ENCODE measurements at regions not wholly inside any gene's neighbourhood (a gene's known extent, or its start where the extent isn't known, plus 50 kb on each side); places are given as distances from the start of the nearest gene placed in this dataset.

DNA sequence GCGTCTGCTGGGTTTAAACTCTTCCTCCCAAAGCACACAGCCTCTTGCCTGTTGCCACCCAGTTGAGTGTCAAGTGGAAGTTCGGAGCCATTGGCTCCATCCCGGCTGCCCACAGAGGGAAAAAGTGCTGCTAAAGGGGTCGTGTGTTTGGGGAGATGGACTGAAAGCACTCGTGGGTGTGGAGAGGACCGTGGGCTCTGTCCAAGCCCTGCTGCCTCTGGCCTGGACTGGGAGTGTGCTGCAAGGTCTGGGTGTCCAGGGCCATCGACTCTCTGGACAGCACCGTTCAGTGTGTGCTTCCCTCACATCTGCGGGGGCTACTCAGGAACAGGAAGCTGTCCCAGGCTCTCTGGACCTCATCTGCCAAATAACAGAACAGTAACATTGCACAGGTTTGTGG is 269.3 kb downstream of the DLL1 start:
- no TSS peak for BruUV-seq (replicated peaks)
- ChIA-PET CTCF (no interaction called here), POLR2A (ENCODE audit: low non-redundant PET) (no interaction called here)
- H3K27me3 ChIP-seq (replicated peaks; ENCODE audit: insufficient read depth, low read depth, low read length, poor library complexity), result peaks cover 2% of the 10 kb centered on the region
- intact Hi-C loops (cut with micrococcal nuclease; ENCODE audit: unreplicated experiment), result no loop called here
- H3K36me3 ChIP-seq (ENCODE audit: insufficient read depth, low read length, poor library complexity, severe bottlenecking), result no peaks in the 10 kb centered on the region
- no peak overlapping the region for H3K4me3 ChIP-seq (ENCODE audit: low read depth, low read length, poor library complexity, severe bottlenecking)
- TF ChIP-seq, protein P1, sequence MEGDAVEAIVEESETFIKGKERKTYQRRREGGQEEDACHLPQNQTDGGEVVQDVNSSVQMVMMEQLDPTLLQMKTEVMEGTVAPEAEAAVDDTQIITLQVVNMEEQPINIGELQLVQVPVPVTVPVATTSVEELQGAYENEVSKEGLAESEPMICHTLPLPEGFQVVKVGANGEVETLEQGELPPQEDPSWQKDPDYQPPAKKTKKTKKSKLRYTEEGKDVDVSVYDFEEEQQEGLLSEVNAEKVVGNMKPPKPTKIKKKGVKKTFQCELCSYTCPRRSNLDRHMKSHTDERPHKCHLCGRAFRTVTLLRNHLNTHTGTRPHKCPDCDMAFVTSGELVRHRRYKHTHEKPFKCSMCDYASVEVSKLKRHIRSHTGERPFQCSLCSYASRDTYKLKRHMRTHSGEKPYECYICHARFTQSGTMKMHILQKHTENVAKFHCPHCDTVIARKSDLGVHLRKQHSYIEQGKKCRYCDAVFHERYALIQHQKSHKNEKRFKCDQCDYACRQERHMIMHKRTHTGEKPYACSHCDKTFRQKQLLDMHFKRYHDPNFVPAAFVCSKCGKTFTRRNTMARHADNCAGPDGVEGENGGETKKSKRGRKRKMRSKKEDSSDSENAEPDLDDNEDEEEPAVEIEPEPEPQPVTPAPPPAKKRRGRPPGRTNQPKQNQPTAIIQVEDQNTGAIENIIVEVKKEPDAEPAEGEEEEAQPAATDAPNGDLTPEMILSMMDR (conservative IDR thresholded peaks at IDR 0.05; ENCODE audit: low read depth, low read length), result no peak
- TF ChIP-seq EZH2 (IDR thresholded peaks at IDR 0.05; ENCODE audit: borderline replicate concordance, low read depth, low read length, poor library complexity, severe bottlenecking), result no peak
- H3K4me1 ChIP-seq (ENCODE audit: insufficient read depth, low read length, poor library complexity, severe bottlenecking), result no peaks in the 10 kb centered on the region
- no peak for DNase-seq (ENCODE audit: low spot score)
- no peak overlapping the region for H3K27ac ChIP-seq (ENCODE audit: low read depth, low read length, poor library complexity, severe bottlenecking)
- no peaks in the 10 kb centered on the region for H3K9me3 ChIP-seq (ENCODE audit: low read depth, low read length, poor library complexity, severe bottlenecking)

DNA sequence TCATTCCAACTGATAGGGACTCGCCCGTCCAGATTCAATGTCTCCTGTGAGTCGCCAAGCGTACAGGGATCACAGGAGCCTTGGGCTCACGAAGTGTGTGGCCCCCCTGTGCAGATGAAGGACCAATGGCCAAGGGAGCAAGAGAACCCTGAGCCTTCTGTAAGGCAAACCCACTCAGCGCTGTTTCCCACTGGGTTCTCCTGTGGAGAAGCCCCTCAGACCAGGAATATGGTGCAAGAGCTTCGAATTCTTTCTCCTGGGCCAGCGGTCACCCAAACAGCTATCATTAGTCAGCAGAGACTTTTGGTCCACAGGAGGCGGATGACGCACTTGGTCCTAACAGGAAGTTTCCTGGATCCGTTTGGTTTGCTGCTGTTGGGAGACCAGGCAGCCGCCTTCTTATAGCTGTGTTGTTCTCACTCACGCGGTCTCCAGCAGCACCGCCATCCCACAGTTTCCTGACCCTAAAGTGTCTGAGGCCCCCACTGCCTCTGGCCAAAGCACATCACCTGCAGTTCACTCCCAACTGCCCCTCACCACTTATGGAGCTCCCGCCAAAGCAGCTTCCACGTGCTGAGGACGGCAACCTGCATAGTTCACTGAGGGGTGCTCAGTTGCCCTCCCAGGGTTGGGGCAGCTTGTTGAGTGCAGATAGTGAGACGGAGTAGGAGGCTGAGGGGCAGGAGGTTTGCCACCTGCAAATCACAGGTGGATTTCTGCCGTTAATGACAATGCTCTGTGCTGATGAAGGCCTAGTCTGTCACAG is 268.6 kb downstream of the ERMARD start:
- TF ChIP-seq, protein P1 (conservative IDR thresholded peaks at IDR 0.05; ENCODE audit: low read depth, low read length), result no peak
- no peak for TF ChIP-seq EZH2 (IDR thresholded peaks at IDR 0.05; ENCODE audit: borderline replicate concordance, low read depth, low read length, poor library complexity, severe bottlenecking)
- Histone ChIP-seq H3K9me3 (ENCODE audit: low read depth, low read length, poor library complexity, severe bottlenecking) (no peaks in the 10 kb centered on the region), H3K36me3 (ENCODE audit: insufficient read depth, low read length, poor library complexity, severe bottlenecking) (no peaks in the 10 kb centered on the region), H3K27ac (ENCODE audit: low read depth, low read length, poor library complexity, severe bottlenecking) (no peak overlapping the region), H3K27me3 (replicated peaks; ENCODE audit: insufficient read depth, low read depth, low read length, poor library complexity) (peaks cover 18% of the 10 kb centered on the region), H3K4me1 (ENCODE audit: insufficient read depth, low read length, poor library complexity, severe bottlenecking) (no peaks in the 10 kb centered on the region), H3K4me3 (ENCODE audit: low read depth, low read length, poor library complexity, severe bottlenecking) (no peak overlapping the region)
- ChIA-PET CTCF (no interaction called here), POLR2A (ENCODE audit: low non-redundant PET) (no interaction called here)
- no TSS peak for BruUV-seq (replicated peaks)
- no peak for DNase-seq (ENCODE audit: low spot score)
- intact Hi-C loops (cut with micrococcal nuclease; ENCODE audit: unreplicated experiment), result no loop called here

GRCh38 chr6:170018936-170019817 is 267.8 kb downstream of the ERMARD start:
- no peaks in the 10 kb centered on the region for H3K9me3 ChIP-seq (ENCODE audit: low read depth, low read length, poor library complexity, severe bottlenecking)
- no peaks in the 10 kb centered on the region for H3K4me1 ChIP-seq (ENCODE audit: insufficient read depth, low read length, poor library complexity, severe bottlenecking)
- ChIA-PET POLR2A (ENCODE audit: low non-redundant PET) (no interaction called here), CTCF (no interaction called here)
- no peak overlapping the region for H3K4me3 ChIP-seq (ENCODE audit: low read depth, low read length, poor library complexity, severe bottlenecking)
- no peak for DNase-seq (ENCODE audit: low spot score)
- no TSS peak for BruUV-seq (replicated peaks)
- no peaks in the 10 kb centered on the region for H3K36me3 ChIP-seq (ENCODE audit: insufficient read depth, low read length, poor library complexity, severe bottlenecking)
- peaks cover 26% of the 10 kb centered on the region for H3K27me3 ChIP-seq (replicated peaks; ENCODE audit: insufficient read depth, low read depth, low read length, poor library complexity)
- no peak for TF ChIP-seq EZH2 (IDR thresholded peaks at IDR 0.05; ENCODE audit: borderline replicate concordance, low read depth, low read length, poor library complexity, severe bottlenecking)
- TF ChIP-seq, protein P1 (conservative IDR thresholded peaks at IDR 0.05; ENCODE audit: low read depth, low read length), result no peak
- intact Hi-C loops (cut with micrococcal nuclease; ENCODE audit: unreplicated experiment), result no loop called here
- H3K27ac ChIP-seq (ENCODE audit: low read depth, low read length, poor library complexity, severe bottlenecking), result no peak overlapping the region
